ENCODE measurements at regions not wholly inside any gene's neighbourhood (a gene's known extent, or its start where the extent isn't known, plus 50 kb on each side); places are given as distances from the start of the nearest gene placed in this dataset.

DNA sequence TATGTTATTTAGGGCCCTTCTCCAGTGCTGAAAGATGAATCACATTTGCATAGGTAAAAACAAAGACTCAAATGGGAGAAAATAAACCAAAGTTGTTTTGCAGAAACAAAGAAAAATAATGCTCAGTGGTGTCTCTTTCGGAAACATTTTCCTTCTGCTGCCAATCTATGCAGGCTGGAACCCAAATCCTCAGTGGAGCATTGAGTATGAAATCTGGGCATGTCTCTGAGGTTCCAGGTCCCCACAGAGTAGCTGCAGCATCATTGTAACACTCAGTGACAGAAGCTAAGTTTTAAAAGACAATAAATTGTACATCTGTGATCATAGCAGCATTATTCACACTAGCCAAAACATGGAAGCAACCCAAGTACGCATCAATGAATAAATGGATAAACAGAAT, 303.6 kb downstream of the FBXW7 start (continued):
- TF ChIP-seq, protein P1, sequence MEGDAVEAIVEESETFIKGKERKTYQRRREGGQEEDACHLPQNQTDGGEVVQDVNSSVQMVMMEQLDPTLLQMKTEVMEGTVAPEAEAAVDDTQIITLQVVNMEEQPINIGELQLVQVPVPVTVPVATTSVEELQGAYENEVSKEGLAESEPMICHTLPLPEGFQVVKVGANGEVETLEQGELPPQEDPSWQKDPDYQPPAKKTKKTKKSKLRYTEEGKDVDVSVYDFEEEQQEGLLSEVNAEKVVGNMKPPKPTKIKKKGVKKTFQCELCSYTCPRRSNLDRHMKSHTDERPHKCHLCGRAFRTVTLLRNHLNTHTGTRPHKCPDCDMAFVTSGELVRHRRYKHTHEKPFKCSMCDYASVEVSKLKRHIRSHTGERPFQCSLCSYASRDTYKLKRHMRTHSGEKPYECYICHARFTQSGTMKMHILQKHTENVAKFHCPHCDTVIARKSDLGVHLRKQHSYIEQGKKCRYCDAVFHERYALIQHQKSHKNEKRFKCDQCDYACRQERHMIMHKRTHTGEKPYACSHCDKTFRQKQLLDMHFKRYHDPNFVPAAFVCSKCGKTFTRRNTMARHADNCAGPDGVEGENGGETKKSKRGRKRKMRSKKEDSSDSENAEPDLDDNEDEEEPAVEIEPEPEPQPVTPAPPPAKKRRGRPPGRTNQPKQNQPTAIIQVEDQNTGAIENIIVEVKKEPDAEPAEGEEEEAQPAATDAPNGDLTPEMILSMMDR (IDR thresholded peaks at IDR 0.05 in 2 of 3, conservative IDR thresholded peaks at IDR 0.05 in 1 of 3; ENCODE audit: borderline replicate concordance in 1 of 3, insufficient read depth in 1 of 3, low read depth in 2 of 3, low read length in 2 of 3), result no peak

DNA sequence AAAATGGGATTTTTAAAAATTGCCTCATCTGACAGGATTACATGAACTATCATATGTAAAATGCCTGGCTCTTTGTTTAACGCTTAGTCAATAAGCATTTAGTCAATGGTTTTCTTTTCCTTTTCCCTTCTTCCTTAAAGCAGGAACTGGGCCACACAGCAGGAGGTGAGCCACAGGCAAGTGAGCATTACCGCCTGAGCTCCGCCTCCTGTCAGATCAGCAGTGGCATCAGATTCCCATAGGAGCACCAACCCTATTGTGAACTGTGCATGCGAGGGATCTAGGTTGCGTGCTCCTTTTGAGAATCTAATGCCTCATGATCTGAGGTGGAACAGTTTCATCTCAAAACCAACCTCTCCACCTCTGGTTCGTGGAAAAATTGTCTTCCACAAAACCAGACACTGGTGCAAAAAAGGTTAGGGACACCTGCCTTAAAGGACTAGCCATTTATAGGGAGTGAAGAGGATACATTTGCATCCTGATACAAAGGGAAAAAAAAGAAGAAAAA, 306.1 kb downstream of the FBXW7 start:
- no peak overlapping the region for H3K9ac ChIP-seq (ENCODE audit: low read length)
- H3K4me1 ChIP-seq (ENCODE audit: control insufficient read depth in 1 of 2, insufficient read depth in 2 of 2, low read length in 2 of 2), result peaks cover 0 to 4% of the 10 kb centered on the region in 2 experiments; a peak in 1 of 4 replicates
- no peaks in the 10 kb centered on the region for H4K20me1 ChIP-seq (ENCODE audit: insufficient read depth)
- RAD21 ChIA-PET (ENCODE audit: low non-redundant PET in 1 of 2, low total read pairs in 2 of 2, uncharacterized antibody in 2 of 2, unreplicated experiment in 2 of 2), result no interaction called here
- no TSS peak for BruUV-seq (replicated peaks)
- ATAC-seq, result no peak
- H3K4me2 ChIP-seq (ENCODE audit: low read length), result no peak overlapping the region
- no peak overlapping the region for H3K27ac ChIP-seq (ENCODE audit: low read depth, low read length)
- CTCF ChIA-PET, result no interaction called here
- intact Hi-C loops (cut with micrococcal nuclease), result no loop called here
- no peaks in the 10 kb centered on the region for H3K36me3 ChIP-seq (ENCODE audit: control insufficient read depth in 1 of 2, insufficient read depth in 2 of 2, low read length in 2 of 2)
- no peaks in the 10 kb centered on the region for H3K9me3 ChIP-seq (ENCODE audit: control insufficient read depth in 1 of 2, insufficient read depth in 1 of 2, low read depth in 1 of 2, low read length in 2 of 2)
- no peaks in the 10 kb centered on the region for H3K9me2 ChIP-seq (ENCODE audit: insufficient read depth)
- POLR2A ChIA-PET, result no interaction called here
- DNase-seq (ENCODE audit: low read depth, low spot score), result no peak
- H2AFZ ChIP-seq (ENCODE audit: low read depth, low read length, poor library complexity, severe bottlenecking), result no peak overlapping the region
- TF ChIP-seq, protein P2, sequence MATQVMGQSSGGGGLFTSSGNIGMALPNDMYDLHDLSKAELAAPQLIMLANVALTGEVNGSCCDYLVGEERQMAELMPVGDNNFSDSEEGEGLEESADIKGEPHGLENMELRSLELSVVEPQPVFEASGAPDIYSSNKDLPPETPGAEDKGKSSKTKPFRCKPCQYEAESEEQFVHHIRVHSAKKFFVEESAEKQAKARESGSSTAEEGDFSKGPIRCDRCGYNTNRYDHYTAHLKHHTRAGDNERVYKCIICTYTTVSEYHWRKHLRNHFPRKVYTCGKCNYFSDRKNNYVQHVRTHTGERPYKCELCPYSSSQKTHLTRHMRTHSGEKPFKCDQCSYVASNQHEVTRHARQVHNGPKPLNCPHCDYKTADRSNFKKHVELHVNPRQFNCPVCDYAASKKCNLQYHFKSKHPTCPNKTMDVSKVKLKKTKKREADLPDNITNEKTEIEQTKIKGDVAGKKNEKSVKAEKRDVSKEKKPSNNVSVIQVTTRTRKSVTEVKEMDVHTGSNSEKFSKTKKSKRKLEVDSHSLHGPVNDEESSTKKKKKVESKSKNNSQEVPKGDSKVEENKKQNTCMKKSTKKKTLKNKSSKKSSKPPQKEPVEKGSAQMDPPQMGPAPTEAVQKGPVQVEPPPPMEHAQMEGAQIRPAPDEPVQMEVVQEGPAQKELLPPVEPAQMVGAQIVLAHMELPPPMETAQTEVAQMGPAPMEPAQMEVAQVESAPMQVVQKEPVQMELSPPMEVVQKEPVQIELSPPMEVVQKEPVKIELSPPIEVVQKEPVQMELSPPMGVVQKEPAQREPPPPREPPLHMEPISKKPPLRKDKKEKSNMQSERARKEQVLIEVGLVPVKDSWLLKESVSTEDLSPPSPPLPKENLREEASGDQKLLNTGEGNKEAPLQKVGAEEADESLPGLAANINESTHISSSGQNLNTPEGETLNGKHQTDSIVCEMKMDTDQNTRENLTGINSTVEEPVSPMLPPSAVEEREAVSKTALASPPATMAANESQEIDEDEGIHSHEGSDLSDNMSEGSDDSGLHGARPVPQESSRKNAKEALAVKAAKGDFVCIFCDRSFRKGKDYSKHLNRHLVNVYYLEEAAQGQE (IDR thresholded peaks at IDR 0.05; ENCODE audit: low read depth), result no peak
- TF ChIP-seq JUND (IDR thresholded peaks at IDR 0.05) (no peak), CBX3 (IDR thresholded peaks at IDR 0.05; ENCODE audit: low read depth) (no peak), SP1 (IDR thresholded peaks at IDR 0.05; ENCODE audit: low read depth) (no peak), CEBPB (IDR thresholded peaks at IDR 0.05; ENCODE audit: low read depth) (no peak), ELF1 (IDR thresholded peaks at IDR 0.05; ENCODE audit: borderline replicate concordance, low read depth) (no peak), EZH2phosphoT487 (IDR thresholded peaks at IDR 0.05; ENCODE audit: borderline replicate concordance) (no peak), SRF (IDR thresholded peaks at IDR 0.05; ENCODE audit: low read depth) (no peak), SIN3A (IDR thresholded peaks at IDR 0.05; ENCODE audit: low read depth) (no peak), TCF7L2 (IDR thresholded peaks at IDR 0.05; ENCODE audit: borderline replicate concordance, extremely low read depth, insufficient read depth, insufficient read length) (no peak), EGR1 (IDR thresholded peaks at IDR 0.05; ENCODE audit: low read depth) (no peak)
- TF ChIP-seq, protein P3, sequence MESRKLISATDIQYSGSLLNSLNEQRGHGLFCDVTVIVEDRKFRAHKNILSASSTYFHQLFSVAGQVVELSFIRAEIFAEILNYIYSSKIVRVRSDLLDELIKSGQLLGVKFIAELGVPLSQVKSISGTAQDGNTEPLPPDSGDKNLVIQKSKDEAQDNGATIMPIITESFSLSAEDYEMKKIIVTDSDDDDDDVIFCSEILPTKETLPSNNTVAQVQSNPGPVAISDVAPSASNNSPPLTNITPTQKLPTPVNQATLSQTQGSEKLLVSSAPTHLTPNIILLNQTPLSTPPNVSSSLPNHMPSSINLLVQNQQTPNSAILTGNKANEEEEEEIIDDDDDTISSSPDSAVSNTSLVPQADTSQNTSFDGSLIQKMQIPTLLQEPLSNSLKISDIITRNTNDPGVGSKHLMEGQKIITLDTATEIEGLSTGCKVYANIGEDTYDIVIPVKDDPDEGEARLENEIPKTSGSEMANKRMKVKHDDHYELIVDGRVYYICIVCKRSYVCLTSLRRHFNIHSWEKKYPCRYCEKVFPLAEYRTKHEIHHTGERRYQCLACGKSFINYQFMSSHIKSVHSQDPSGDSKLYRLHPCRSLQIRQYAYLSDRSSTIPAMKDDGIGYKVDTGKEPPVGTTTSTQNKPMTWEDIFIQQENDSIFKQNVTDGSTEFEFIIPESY (IDR thresholded peaks at IDR 0.05; ENCODE audit: extremely low read depth, insufficient replicate concordance, low read length), result no peak
- H3K27me3 ChIP-seq (ENCODE audit: insufficient read depth, low read length), result no peaks in the 10 kb centered on the region
- H3K79me2 ChIP-seq (ENCODE audit: insufficient read depth, low read length), result no peaks in the 10 kb centered on the region
- no peak overlapping the region for H3K4me3 ChIP-seq (replicated peaks in 1 of 2; ENCODE audit: low read depth in 1 of 2, low read length in 2 of 2)
